GM12864 (cell line): ENCODE measurements at regions not wholly inside any gene's neighbourhood (a gene's known extent, or its start where the extent isn't known, plus 50 kb on each side); places are given as distances from the start of the nearest gene placed in this dataset.

Experiments used
- DNase-seq: peaks from one replicate; pipeline ENCODE4 v3.0.0-alpha.2; 2011; ENCODE audit warnings: low read depth
- H3K4me3 ChIP-seq: 2 replicates; pipeline ENCODE4 v1.5.1; 2011; ENCODE audit warnings: mild to moderate bottlenecking, low read depth, low read length, control low read depth
- TF ChIP-seq, protein P1 (sequence below): IDR thresholded peaks from 2 replicates; pipeline ENCODE4 v1.5.1; 2011; ENCODE audit warnings: low read depth, mild to moderate bottlenecking, moderate library complexity, low read length, control low read depth, inconsistent platforms; ENCODE audit errors: missing control alignments

DNA sequence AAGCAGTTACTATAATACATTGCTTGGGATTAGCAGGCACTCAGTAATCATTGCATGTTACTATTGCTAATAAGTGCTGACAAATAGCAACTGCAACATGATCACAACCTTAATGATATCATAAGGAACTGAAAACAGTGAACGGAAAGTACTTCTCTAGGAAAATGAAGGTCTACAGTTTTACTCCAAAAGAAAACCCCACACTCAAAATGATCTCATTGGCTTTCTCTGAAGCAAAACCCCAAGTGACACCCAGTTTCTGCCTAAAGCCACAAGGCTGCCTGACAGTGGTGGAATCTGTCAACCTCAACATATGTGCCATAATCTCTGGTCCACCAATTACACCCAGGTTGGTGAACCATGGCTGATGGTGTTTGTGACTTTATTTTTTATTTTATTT is 137.6 kb downstream of the PTGER3 start:
- H3K4me3 ChIP-seq = no peak overlapping the region
- DNase-seq = no peak
- TF ChIP-seq, protein P1, sequence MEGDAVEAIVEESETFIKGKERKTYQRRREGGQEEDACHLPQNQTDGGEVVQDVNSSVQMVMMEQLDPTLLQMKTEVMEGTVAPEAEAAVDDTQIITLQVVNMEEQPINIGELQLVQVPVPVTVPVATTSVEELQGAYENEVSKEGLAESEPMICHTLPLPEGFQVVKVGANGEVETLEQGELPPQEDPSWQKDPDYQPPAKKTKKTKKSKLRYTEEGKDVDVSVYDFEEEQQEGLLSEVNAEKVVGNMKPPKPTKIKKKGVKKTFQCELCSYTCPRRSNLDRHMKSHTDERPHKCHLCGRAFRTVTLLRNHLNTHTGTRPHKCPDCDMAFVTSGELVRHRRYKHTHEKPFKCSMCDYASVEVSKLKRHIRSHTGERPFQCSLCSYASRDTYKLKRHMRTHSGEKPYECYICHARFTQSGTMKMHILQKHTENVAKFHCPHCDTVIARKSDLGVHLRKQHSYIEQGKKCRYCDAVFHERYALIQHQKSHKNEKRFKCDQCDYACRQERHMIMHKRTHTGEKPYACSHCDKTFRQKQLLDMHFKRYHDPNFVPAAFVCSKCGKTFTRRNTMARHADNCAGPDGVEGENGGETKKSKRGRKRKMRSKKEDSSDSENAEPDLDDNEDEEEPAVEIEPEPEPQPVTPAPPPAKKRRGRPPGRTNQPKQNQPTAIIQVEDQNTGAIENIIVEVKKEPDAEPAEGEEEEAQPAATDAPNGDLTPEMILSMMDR = no peak

DNA sequence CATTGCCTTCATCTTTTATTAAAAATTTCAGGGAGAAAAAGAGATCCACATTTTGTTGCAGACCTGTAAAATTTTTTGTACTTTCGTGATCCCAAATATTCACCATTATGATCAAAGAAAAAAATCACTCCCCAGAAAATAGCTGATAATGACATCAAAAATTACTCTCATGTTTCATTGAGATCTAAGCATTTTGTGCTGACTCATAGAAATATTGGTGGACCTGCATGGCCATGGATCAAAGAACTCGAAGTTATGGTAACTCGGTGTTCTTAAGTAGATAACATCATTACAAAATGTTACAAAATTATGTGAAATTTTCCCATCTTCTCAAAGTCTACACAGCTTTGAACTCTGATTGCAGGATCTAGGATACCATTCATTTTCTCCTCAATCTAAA is 135.8 kb downstream of the PTGER3 start:
- H3K4me3 ChIP-seq = no peak overlapping the region
- TF ChIP-seq, protein P1 = no peak
- DNase-seq = no peak

DNA sequence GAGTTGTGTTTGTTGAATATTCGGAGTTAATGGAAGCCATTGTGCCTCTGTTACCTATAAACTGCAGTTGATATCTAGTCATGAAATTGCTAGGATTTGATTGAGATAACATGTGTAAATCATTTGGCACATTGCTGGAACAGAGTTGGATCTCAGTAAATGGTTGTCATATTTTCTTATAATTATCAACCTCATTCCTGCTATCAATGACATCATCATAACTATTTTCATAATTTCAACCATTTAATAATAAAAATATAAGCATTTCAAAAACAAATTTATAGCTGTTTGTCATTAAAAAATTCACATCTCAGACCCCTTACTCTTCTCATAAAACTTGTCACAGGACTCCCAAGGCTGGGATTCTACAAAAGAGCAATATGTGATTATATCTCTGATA is 133.4 kb downstream of the PTGER3 start:
- TF ChIP-seq, protein P1 = no peak
- no peak overlapping the region for H3K4me3 ChIP-seq
- no peak for DNase-seq

DNA sequence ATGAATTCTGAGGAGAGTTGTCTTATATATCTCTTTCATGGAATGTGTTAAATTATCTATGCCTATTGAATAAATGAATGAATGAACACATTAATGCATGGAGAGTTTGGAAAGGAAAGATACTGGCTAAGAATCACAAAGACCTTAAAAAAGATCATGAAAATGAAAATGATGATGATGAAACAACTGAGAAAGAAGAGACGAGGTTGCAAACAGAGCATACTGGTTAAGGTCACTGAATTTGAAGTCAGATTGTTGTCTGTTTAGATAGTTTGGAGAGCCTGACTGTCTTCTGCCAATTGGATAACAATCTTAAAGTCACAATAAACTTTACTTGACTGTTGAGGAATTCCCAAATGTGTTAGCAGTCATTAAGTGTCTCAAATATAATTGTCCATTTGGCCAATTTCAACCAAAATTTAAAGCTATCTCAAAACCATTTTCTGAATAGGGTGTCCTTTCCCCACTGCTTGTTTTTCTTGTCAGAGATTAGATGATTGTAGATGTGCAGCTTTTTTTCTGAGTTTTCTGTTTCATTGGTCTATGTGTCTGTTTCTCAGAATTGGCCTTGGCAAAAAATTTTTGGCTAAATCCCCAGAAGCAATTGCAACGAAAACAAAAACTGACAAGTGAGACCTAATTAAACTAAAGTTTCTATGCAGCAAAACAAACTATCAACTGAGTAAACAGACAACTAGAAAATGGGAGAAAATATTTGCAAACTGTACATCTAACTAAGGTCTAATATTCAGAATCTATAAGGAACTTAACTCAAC is 132.2 kb downstream of the PTGER3 start:
- DNase-seq = no peak
- TF ChIP-seq, protein P1 = no peak
- no peak overlapping the region for H3K4me3 ChIP-seq

DNA sequence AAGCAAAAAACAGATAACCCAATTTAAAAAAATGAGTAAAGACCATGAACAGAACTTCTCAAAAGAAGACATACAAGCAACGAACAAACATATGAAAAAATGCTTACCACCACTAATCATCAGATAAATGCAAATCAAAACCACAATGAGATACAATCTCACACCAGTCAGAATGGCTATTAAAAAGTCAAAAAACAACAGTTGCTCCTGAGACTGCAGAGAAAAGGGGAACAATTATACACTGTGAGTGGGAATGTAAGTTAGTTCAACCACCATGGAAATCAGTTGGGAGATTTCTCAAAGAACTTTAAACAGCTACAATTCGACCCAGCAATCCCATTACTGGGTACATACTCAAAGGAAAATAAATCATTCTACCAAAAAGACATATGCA is 131.6 kb downstream of the PTGER3 start:
- TF ChIP-seq, protein P1 = no peak
- no peak for DNase-seq
- H3K4me3 ChIP-seq = no peak overlapping the region

DNA sequence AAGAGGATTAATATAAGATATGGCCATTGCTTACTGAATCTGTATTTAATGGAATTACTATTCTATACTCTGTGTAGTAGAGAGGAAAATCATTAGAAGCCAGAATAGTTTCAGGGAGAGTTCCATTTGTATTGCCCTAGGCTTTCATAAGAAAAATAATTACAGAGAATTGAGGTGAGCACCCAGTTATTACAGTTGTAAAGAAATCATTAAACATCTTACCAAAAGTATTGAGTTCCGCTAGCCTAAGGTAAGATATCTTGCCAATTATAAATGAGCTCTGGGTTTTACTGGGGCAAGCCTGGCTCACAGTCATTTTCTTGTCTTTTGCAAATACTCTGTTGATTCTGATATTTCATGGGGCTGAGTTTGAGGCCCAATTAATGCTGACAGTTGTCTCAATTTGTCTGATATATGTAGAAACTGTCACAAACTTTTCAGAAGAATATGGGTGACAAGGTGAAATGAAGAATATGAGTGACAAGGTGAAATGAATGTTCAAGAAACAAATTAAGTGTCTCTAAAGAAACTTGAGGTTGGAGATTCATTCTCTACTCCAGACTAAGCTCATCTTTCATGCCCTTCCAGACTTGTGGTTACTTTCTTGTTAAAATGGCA is 127.8 kb downstream of the PTGER3 start:
- H3K4me3 ChIP-seq = no peak overlapping the region
- TF ChIP-seq, protein P1 = no peak
- DNase-seq = no peak
